Daoy (cell line): ENCODE measurements at regions not wholly inside any gene's neighbourhood (a gene's known extent, or its start where the extent isn't known, plus 50 kb on each side); places are given as distances from the start of the nearest gene placed in this dataset.

Experiments
- DNase-seq: peaks from one replicate; pipeline ENCODE4 v3.0.0-alpha.2; 2015; ENCODE audit warnings: low read depth

GRCh38 chr4:182175788-182176519 is 67.2 kb upstream of the TENM3 start:
- peak; percentile 45 for DNase-seq

- DNase-seq = peak; percentile 48
These were observed 66.0 kb upstream of the TENM3 start for GRCh38 chr4:182177166-182177565.

GRCh38 chr4:182179105-182179504 is 64.1 kb upstream of the TENM3 start:
- peak; percentile 69 for DNase-seq

GRCh38 chr4:182179751-182180150 is 63.5 kb upstream of the TENM3 start:
- no peak for DNase-seq

GRCh38 chr4:182185491-182185890 is 57.7 kb upstream of the TENM3 start:
- no peak for DNase-seq

- no peak for DNase-seq
These were observed 55.5 kb upstream of the TENM3 start for GRCh38 chr4:182187674-182188073.

- DNase-seq = peak; percentile 58
These were observed 54.6 kb upstream of the TENM3 start for GRCh38 chr4:182188622-182189021.

GRCh38 chr4:182189103-182189878 is 53.9 kb upstream of the TENM3 start:
- peak; percentile 93 for DNase-seq

GRCh38 chr4:182190306-182190705 is 52.9 kb upstream of the TENM3 start:
- DNase-seq = peak; percentile 52

- DNase-seq = no peak
These were observed 50.6 kb upstream of the TENM3 start for GRCh38 chr4:182192511-182193181.

GRCh38 chr4:182193311-182193710 is 49.9 kb upstream of the TENM3 start:
- no peak for DNase-seq
